ENCODE measurements at regions not wholly inside any gene's neighbourhood (a gene's known extent, or its start where the extent isn't known, plus 50 kb on each side); places are given as distances from the start of the nearest gene placed in this dataset.

DNA sequence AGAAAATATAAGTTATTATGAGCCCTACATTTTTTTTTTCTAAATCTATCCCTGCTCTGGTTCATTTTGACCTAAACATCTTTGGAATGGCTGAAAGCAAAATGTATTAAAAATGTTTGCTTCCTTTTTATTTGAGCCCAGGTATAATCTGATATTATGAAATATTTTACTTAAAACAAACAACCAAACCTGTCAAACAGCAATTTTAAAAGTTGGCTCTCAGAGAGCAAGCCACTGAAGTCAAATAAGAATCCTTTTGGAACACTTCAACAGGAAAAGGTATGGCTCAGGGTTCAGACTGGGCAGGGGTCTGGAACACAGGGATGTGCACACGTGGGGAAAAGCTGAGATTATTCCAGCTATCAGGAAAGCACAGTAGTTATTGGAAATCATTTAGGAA, 782.9 kb downstream of the CCSER2 start:
- TF ChIP-seq POLR2AphosphoS5 (IDR thresholded peaks at IDR 0.05; ENCODE audit: low read depth, low read length) = no peak
- TF ChIP-seq POLR2A (IDR thresholded peaks at IDR 0.05; ENCODE audit: low read depth, low read length) = no peak
- no peak for TF ChIP-seq TAF1 (IDR thresholded peaks at IDR 0.05; ENCODE audit: borderline replicate concordance, low read depth, low read length)

All from GM12892 (cell line).